HEK293T (cell line): ENCODE measurements at regions not wholly inside any gene's neighbourhood (a gene's known extent, or its start where the extent isn't known, plus 50 kb on each side); places are given as distances from the start of the nearest gene placed in this dataset.

Experiments used
- CTCF ChIA-PET: fragments of 350-600 bp; formaldehyde crosslinking; extraction: SDS; loops from one replicate; lab custom pipeline; 2021; ENCODE audit warnings: antibody characterized with exemption, inconsistent platforms; lab: Yijun Ruan, JAX
- POLR2A ChIA-PET: fragments of 350-600 bp; formaldehyde crosslinking; extraction: SDS; loops from one replicate; lab custom pipeline; 2020; ENCODE audit warnings: antibody characterized with exemption, inconsistent platforms; lab: Yijun Ruan, JAX
- DNase-seq: peaks from one replicate; pipeline ENCODE4 v3.0.0; 2012; ENCODE audit warnings: mixed read lengths; ENCODE audit errors: extremely low spot score
- ARNT ChIP-seq: fragments of 450-650 bp; IDR thresholded peaks from 2 replicates; pipeline ENCODE4 v1.6.1; 2017; ENCODE audit warnings: mild to moderate bottlenecking
- BHLHE40 ChIP-seq: fragments of 450-650 bp; IDR thresholded peaks from 2 replicates; pipeline ENCODE4 v1.6.1; 2016; ENCODE audit warnings: mild to moderate bottlenecking, moderate library complexity, borderline replicate concordance
- CTBP1 ChIP-seq: fragments of 450-650 bp; IDR thresholded peaks from 2 replicates; pipeline ENCODE4 v1.6.1; 2016; ENCODE audit warnings: borderline replicate concordance
- ELF4 ChIP-seq: fragments of 450-650 bp; IDR thresholded peaks from 2 replicates; pipeline ENCODE4 v1.6.1; 2017; ENCODE audit warnings: antibody characterized with exemption
- FOXA1 ChIP-seq: fragments of 450-650 bp; IDR thresholded peaks from 2 replicates; pipeline ENCODE4 v1.6.1; 2016; ENCODE audit warnings: mild to moderate bottlenecking
- FOXK2 ChIP-seq: fragments of 450-650 bp; IDR thresholded peaks from 2 replicates; pipeline ENCODE4 v1.6.1; 2016; ENCODE audit warnings: mild to moderate bottlenecking
- FOXM1 ChIP-seq: fragments of 450-650 bp; IDR thresholded peaks from 2 replicates; pipeline ENCODE4 v1.6.1; 2017; ENCODE audit warnings: mild to moderate bottlenecking, borderline replicate concordance
- HDGF ChIP-seq: fragments of 450-650 bp; IDR thresholded peaks from 2 replicates; pipeline ENCODE4 v1.6.1; 2017; ENCODE audit warnings: antibody characterized with exemption, borderline replicate concordance
- L3MBTL2 ChIP-seq: fragments of 450-650 bp; conservative IDR thresholded peaks from 2 replicates; pipeline ENCODE4 v1.6.1; 2016; ENCODE audit warnings: mild to moderate bottlenecking
- LEF1 ChIP-seq: fragments of 450-650 bp; IDR thresholded peaks from 2 replicates; pipeline ENCODE4 v1.6.1; 2017; ENCODE audit warnings: mild to moderate bottlenecking, borderline replicate concordance
- NFRKB ChIP-seq: fragments of 450-650 bp; IDR thresholded peaks from 2 replicates; pipeline ENCODE4 v1.6.1; 2016; ENCODE audit warnings: mild to moderate bottlenecking, moderate library complexity
- SP1 ChIP-seq: fragments of 450-650 bp; IDR thresholded peaks from 2 replicates; pipeline ENCODE4 v1.6.1; 2017
- SUZ12 ChIP-seq: fragments of 450-650 bp; IDR thresholded peaks from 2 replicates; pipeline ENCODE4 v1.6.1; 2016; ENCODE audit warnings: mild to moderate bottlenecking
- TARDBP ChIP-seq: fragments of 450-650 bp; IDR thresholded peaks from 2 replicates; pipeline ENCODE4 v1.6.1; 2016
- ZNF384 ChIP-seq: fragments of 450-650 bp; IDR thresholded peaks from 2 replicates; pipeline ENCODE4 v1.6.1; 2016
- TF ChIP-seq, protein P1 (sequence below): fragments of 450-650 bp; IDR thresholded peaks from 2 replicates; pipeline ENCODE4 v1.6.1; 2016

DNA sequence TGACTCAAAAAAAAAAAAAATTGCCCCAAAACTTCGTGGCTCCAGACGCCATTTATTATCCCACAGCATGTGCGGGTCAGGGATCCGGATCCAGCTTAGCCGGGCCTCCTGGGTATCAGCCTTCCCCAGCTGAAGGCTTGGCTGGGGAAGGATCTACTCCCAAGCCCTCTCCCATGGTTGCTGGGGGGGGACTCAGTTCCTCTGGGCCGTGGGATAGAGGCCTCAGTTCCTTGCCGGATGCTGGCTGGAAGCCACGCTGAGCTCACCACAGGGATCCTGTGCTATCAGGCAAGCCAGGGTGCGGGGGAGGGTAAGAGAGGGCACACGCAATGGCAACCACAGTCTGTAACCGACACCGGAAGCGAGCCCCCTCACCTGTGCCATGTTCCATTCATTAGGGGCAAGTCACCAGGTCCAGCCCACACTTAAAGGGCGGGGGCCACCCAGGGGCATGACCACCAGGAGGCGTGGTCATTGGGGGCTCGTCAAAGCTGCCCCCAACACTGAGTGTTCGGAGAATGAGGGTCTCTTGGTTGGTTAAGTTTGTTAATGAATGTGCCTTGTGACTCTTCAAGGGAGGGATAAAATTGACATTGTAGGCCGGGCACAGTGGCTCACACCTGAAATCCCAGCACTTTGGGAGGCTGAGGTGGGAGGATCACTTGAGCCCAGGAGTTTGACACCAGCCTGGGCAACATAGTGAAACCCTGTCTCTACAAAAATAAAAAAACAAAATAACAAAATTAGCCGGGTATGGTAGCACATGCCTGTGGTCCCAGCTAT is 210.0 kb upstream of the GSE1 start:
- TF ChIP-seq TARDBP (no peak), SP1 (no peak), FOXA1 (no peak), ARNT (no peak), BHLHE40 (no peak), FOXM1 (no peak), FOXK2 (no peak), LEF1 (no peak), SUZ12 (no peak), CTBP1 (no peak)
- ChIA-PET POLR2A (no interaction called here), CTCF (interaction anchor here (0.7 to 1.4 kb wide), 4 partner anchors 13 to 89 kb away, joined by 3 to 7 read pairs (median 4); no protein-coding TSS in a partner anchor)
- no peak for DNase-seq

DNA sequence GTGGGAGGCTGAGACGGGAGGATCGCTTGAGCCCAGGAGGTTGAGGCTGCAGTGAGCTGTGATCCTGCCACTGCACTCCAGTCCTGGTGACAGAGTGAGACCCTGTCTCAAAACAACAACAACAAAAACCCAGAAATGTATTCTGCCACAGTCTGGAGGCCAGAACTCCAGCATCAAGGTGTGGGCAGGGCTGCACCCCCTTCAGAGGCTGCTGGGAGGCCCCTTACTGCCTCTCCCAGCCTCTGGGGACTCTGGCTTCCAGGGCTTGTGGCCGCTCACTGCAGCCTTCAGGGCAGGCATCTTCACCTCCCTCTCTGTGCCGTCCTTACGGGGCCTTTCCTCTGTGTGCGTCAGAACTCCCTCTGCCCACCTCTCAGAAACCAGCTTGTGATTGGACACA is 209.4 kb upstream of the GSE1 start:
- DNase-seq: no peak
- no peak for TF ChIP-seq BHLHE40
- TF ChIP-seq, protein P1, sequence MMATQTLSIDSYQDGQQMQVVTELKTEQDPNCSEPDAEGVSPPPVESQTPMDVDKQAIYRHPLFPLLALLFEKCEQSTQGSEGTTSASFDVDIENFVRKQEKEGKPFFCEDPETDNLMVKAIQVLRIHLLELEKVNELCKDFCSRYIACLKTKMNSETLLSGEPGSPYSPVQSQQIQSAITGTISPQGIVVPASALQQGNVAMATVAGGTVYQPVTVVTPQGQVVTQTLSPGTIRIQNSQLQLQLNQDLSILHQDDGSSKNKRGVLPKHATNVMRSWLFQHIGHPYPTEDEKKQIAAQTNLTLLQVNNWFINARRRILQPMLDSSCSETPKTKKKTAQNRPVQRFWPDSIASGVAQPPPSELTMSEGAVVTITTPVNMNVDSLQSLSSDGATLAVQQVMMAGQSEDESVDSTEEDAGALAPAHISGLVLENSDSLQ: no peak
- TF ChIP-seq FOXA1: no peak
- TF ChIP-seq ZNF384: no peak
- TF ChIP-seq ARNT: no peak
- TF ChIP-seq NFRKB: no peak
- TF ChIP-seq CTBP1: no peak
- TF ChIP-seq ELF4: no peak
- TF ChIP-seq FOXM1: no peak
- TF ChIP-seq SUZ12: no peak
- TF ChIP-seq SP1: no peak
- no peak for TF ChIP-seq TARDBP
- no peak for TF ChIP-seq FOXK2
- no peak for TF ChIP-seq L3MBTL2
- TF ChIP-seq HDGF: no peak
- TF ChIP-seq LEF1: no peak
- CTCF ChIA-PET: interaction anchor here (0.7 kb wide), 1 partner anchor 90 kb away, joined by 4 read pairs; no protein-coding TSS in a partner anchor
- POLR2A ChIA-PET: no interaction called here

DNA sequence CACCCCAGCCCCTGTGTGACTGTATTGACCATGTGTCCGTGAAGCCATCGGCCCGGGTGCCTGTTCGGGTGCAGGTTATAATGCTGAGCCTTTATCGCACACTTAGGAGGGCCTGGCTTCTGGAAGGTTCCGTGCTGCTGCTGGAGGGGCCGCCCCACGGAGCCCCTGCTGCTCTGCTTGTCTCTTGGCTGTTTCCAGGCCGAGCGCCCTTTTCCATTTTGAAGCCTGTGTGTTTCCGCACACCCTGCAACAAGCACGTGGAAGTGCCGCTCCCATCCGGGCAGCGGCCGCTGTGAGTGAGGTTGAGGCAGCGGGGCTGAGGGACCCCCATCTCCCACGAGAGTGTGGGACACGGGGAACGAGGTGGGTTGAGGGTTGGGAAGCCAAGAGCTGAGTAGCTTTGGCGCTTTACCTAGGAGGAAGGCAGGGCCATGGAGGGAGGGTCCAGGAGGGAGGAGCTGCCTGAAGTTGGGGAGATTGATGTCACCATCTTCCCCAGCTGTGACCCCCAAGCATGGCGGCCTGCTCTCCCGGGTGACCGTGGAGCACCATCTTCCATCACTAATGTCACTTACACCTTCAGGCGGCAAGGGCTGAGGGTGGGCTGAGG is 200.1 kb upstream of the GSE1 start:
- TF ChIP-seq ARNT (no peak), TARDBP (no peak), NFRKB (no peak), FOXA1 (no peak), SP1 (no peak), ZNF384 (no peak), ELF4 (no peak)
- ChIA-PET POLR2A (no interaction called here), CTCF (interaction anchor here (0.6 kb wide), 1 partner anchor 116 kb away, joined by 3 read pairs; no protein-coding TSS in a partner anchor)
- no peak for DNase-seq

DNA sequence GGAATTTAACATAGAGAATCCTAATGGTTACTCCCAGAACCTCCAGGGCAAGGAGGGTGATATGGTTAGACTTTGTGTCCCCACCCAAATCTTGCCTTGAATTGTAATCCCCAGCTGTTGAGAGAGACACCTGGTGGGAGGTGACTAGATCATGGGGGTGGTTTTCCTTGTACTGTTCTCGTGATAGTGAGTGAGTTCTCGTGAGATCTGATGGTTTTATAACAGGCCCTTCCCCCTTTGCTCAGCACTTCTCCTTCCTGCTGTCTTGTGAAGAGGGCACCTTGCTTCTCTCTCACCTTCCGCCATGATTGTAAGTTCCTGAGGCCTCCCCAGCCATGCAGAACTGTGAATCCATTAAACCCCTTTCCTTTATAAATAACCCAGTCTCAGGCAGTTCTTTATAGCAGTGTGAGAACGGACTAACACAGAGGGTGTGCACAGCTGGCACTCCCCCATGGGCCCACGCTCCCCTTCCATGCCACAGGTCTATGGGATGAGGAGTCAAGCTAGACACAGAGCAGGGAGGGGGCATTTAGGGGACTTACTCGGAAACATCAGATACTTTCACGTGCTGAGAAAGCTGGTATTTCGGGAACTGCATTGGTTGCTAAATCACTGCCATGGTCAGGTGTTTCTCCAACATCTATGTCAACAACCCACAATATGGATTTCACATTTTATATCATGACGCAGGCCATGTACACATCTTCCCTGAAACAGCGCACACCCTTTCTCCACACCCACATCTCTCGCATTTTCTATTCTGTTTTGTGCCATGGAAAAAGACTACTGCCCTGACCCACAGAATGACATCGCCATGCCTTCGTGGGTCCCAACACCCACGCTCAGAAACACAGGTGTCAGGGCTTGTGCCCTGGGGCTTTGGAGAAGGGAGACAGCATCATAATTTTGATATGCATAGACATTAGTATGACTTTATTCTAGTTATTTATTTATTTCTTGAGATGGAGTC is 199.1 kb upstream of the GSE1 start:
- TF ChIP-seq SUZ12: no peak
- TF ChIP-seq HDGF: no peak
- TF ChIP-seq, protein P1: no peak
- no peak for TF ChIP-seq FOXM1
- TF ChIP-seq ELF4: no peak
- TF ChIP-seq ARNT: no peak
- TF ChIP-seq FOXA1: no peak
- TF ChIP-seq SP1: no peak
- TF ChIP-seq L3MBTL2: no peak
- no peak for TF ChIP-seq BHLHE40
- no peak for TF ChIP-seq NFRKB
- no peak for TF ChIP-seq CTBP1
- TF ChIP-seq ZNF384: no peak
- no peak for TF ChIP-seq LEF1
- no peak for TF ChIP-seq FOXK2
- DNase-seq: no peak
- ChIA-PET POLR2A (no interaction called here), CTCF (interaction anchor here (0.6 kb wide), 1 partner anchor 115 kb away, joined by 3 read pairs; no protein-coding TSS in a partner anchor)

DNA sequence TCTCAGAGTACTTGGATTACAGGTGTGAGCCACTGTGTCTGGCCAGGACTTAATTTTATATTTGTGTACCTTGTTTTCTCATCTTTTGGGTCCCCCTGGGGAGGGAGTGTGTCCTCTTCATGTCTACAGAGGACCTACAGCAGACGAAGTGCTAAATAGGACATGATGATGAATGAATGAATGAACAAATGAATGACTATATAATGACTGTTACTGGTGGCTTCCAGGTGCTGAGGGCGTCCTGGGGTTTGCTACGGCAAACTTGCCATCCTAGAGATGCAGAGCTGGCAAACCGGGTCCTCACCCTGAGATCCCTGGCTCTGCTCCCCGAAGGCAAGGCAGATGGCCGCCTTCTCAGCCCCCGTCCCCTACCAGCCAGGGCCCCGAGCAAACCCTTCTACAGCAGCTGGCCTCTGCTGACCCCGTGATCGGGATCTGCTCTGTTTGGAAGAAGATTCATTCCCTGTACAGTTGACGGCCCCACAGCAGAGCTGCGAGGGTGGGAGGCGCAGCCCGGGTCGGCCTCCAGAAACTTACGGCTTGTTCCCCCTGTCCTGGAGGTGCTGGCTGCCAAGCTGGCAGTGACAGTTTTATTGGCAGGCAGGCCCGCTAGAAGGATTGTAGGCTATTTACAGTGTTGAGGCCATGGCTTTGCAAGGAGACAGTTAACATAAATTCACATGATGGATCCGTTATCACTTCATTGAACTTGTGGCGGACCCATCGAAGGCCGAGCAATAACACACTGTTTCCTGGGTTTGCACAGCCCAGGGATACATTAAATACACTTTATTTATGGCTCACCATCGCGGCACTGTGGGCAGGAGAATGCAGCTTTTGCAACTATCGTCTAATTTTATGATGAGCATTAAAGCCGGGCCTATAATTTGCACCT is 197.7 kb upstream of the GSE1 start:
- CTCF ChIA-PET: interaction anchor here (0.6 to 1.3 kb wide), 27 partner anchors 9 to 301 kb away, joined by 3 to 14 read pairs (median 4); partner anchors contain the start of gene GSE1
- POLR2A ChIA-PET: no interaction called here
- no peak for DNase-seq
- TF ChIP-seq TARDBP: no peak
- TF ChIP-seq FOXK2: no peak
- TF ChIP-seq ARNT: no peak
- no peak for TF ChIP-seq SUZ12
- TF ChIP-seq CTBP1: no peak
- TF ChIP-seq FOXA1: no peak
- TF ChIP-seq, protein P1: peak; percentile 77
- no peak for TF ChIP-seq NFRKB
- TF ChIP-seq HDGF: no peak
